Right lobe of liver (tissue), 6 donors: ENCODE measurements at regions not wholly inside any gene's neighbourhood (a gene's known extent, or its start where the extent isn't known, plus 50 kb on each side); places are given as distances from the start of the nearest gene placed in this dataset.

ENCODE experiments used
- ATAC-seq, 4 donors: fragments of 200-7000 bp; cut with Tn5 transposase; one replicate each; pipeline ENCODE4 v1.9.1; 2020; ENCODE audit warnings: mild to moderate bottlenecking in 4 of 4, moderate library complexity in 4 of 4
- DNase-seq, 3 donors: peaks; one replicate each; pipeline ENCODE4 v3.0.0-alpha.2; 2020
- H3K27ac ChIP-seq, 3 donors: fragments of 200-600 bp; one replicate each; pipeline ENCODE4 v1.8.0; 2022
- H3K27me3 ChIP-seq, 2 donors: fragments of 200-600 bp; one replicate each; pipeline ENCODE4 v1.8.0; 2022
- H3K36me3 ChIP-seq, 4 donors: fragments of 200-600 bp; sonication (generic) in 1 of 4; one replicate each; pipeline versions ENCODE4 v1.5.1 to v1.8.0; 2017 to 2022; ENCODE audit warnings: control low read depth in 1 of 4
- H3K4me1 ChIP-seq, 4 donors: fragments of 200-600 bp; sonication (generic) in 1 of 4; one replicate each; pipeline versions ENCODE4 v1.5.1 to v1.8.0; 2017 to 2022; ENCODE audit warnings: control low read depth in 1 of 4
- H3K4me3 ChIP-seq, 3 donors: fragments of 200-600 bp; one replicate each; pipeline ENCODE4 v1.8.0; 2022
- H3K9me3 ChIP-seq, 4 donors: fragments of 200-600 bp; sonication (generic) in 1 of 4; one replicate each; pipeline versions ENCODE4 v1.5.1 to v1.8.0; 2017 to 2022; ENCODE audit warnings: control low read depth in 1 of 4
- POLR2A ChIP-seq: fragments of 450-650 bp; IDR thresholded peaks from one replicate; pipeline ENCODE4 v1.6.1; 2017; ENCODE audit warnings: antibody characterized with exemption, mild to moderate bottlenecking
- WGBS: methylation state at CpG from one replicate; pipeline ENCODE4 v1.1.6; 2018; ENCODE audit warnings: low coverage, low lambda C conversion rate; ENCODE audit not compliant: insufficient coverage; ENCODE audit errors: missing lambda C conversion rate; 5-methylcytosine and 5-hydroxymethylcytosine counted together
- intact Hi-C, 2 donors: fragments of 100-400 bp; cut with DNase I; formaldehyde crosslinking; loops; one replicate each; pipeline versions ENCODE4 v1.11.2 to v1.14.1; 2022
- TF ChIP-seq, protein P1 (sequence below), 4 donors: fragments of 200-600 bp in 3 of 4; fragments of 450-650 bp in 1 of 4; IDR thresholded peaks; one replicate each; pipeline versions ENCODE4 v1.5.1 to v1.8.0; 2016 to 2022; ENCODE audit warnings: antibody characterized with exemption in 4 of 4, mild to moderate bottlenecking in 2 of 4
- donor health status: DM: no; HTN: yes; CAD: no.
- donor health status: DM: no; HTN: no; CAD: no.
- donor health status: DM: no; HTN: no; CAD: no.
- donor health status: DM: no; HTN: yes; CAD: no.
- donor health status: DM: no; HTN: yes; CAD: no.

DNA sequence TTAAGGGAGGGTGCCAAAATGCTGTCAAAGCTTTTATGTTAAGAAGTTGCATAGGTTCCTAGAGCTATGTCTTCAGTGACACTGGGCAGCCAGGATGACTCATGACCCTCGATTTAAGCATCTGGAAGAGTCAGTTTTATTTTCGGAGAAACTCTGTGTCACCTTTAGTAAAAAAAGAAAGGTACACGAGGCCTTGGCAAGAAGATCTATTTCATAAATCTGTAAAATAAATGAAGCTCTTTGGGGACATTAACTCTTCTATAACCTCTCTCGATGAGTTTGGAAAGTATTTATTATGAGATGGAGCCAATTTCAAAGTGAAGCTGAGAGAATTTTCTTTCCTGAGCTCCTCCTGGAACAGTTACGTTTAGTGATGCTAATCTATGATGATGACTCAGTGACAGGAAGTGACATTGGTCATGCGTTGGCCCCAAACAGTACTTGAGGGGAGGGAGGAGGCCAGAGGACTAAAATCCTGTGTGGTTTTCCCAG, 156.5 kb downstream of the HLX start:
- no peak for DNase-seq
- peak in 1 of 4 donors; percentile 62 for ATAC-seq
- WGBS: 35% methylated on average over 6 of the region's 6 CpGs
- Histone ChIP-seq H3K27me3 (no peaks in the 10 kb centered on the region), H3K4me3 (no peak overlapping the region), H3K36me3 (no peaks in the 10 kb centered on the region), H3K27ac (no peak overlapping the region), H3K4me1 (peaks cover 0 to 3% (median 0%) of the 10 kb centered on the region in 4 donors), H3K9me3 (no peaks in the 10 kb centered on the region)
- intact Hi-C loops: no loop called here
- TF ChIP-seq, protein P1, sequence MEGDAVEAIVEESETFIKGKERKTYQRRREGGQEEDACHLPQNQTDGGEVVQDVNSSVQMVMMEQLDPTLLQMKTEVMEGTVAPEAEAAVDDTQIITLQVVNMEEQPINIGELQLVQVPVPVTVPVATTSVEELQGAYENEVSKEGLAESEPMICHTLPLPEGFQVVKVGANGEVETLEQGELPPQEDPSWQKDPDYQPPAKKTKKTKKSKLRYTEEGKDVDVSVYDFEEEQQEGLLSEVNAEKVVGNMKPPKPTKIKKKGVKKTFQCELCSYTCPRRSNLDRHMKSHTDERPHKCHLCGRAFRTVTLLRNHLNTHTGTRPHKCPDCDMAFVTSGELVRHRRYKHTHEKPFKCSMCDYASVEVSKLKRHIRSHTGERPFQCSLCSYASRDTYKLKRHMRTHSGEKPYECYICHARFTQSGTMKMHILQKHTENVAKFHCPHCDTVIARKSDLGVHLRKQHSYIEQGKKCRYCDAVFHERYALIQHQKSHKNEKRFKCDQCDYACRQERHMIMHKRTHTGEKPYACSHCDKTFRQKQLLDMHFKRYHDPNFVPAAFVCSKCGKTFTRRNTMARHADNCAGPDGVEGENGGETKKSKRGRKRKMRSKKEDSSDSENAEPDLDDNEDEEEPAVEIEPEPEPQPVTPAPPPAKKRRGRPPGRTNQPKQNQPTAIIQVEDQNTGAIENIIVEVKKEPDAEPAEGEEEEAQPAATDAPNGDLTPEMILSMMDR (IDR thresholded peaks at IDR 0.05): no peak
- no peak for TF ChIP-seq POLR2A

DNA sequence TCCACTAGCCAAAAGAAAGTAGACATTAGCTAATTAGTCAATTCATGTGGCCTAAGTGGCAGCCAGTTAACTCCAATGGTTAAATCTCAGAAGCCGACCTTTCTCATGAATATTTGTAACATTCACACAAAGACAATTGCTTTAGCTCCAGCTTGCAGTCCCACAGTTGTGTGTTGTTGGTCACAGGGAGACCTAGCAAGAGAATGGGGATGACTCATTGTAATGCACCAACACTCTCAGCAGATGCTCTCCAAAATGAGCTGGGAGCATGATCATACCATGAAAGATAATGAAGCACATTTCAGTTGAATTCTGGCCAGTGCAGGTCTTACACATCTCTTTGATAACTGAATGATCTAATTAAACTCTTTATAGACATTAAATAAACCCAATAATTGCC, 160.4 kb downstream of the HLX start:
- 86% methylated on average over 1 of the region's 1 CpG for WGBS
- intact Hi-C loops: no loop called here
- DNase-seq: no peak
- peaks cover 0 to 8% (median 0%) of the 10 kb centered on the region in 4 donors for H3K4me1 ChIP-seq
- no peaks in the 10 kb centered on the region for H3K27me3 ChIP-seq
- no peaks in the 10 kb centered on the region for H3K9me3 ChIP-seq
- no peak for ATAC-seq
- TF ChIP-seq, protein P1 (IDR thresholded peaks at IDR 0.05): no peak
- no peak for TF ChIP-seq POLR2A
- H3K4me3 ChIP-seq: no peak overlapping the region
- no peaks in the 10 kb centered on the region for H3K36me3 ChIP-seq
- H3K27ac ChIP-seq: no peak overlapping the region

DNA sequence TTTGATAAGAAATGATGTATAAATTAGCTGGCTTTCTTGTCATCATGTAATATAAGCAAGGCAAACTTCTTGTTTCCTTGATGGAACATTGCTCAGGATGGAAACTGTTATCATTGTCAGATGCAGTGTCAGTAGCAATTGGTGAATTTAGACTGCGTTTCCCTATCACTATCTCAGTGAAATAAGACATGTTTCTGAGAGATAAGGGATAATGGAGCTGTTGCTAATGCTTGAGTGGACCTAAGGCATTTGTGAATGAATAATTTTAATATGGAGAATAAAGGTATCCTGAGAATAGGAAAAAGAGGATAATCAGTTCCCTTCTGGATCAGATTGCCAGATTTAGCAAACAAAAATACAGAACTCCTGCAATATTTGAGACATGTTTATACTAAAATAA, 160.9 kb downstream of the HLX start:
- Histone ChIP-seq H3K9me3 (no peaks in the 10 kb centered on the region), H3K36me3 (no peaks in the 10 kb centered on the region), H3K27me3 (no peaks in the 10 kb centered on the region), H3K4me1 (peaks cover 0 to 8% (median 0%) of the 10 kb centered on the region in 4 donors), H3K4me3 (no peak overlapping the region), H3K27ac (no peak overlapping the region)
- no peak for ATAC-seq
- TF ChIP-seq, protein P1 (IDR thresholded peaks at IDR 0.05): no peak
- TF ChIP-seq POLR2A: no peak
- DNase-seq: no peak
- intact Hi-C loops: no loop called here
- WGBS: 84% methylated on average over 1 of the region's 1 CpG

DNA sequence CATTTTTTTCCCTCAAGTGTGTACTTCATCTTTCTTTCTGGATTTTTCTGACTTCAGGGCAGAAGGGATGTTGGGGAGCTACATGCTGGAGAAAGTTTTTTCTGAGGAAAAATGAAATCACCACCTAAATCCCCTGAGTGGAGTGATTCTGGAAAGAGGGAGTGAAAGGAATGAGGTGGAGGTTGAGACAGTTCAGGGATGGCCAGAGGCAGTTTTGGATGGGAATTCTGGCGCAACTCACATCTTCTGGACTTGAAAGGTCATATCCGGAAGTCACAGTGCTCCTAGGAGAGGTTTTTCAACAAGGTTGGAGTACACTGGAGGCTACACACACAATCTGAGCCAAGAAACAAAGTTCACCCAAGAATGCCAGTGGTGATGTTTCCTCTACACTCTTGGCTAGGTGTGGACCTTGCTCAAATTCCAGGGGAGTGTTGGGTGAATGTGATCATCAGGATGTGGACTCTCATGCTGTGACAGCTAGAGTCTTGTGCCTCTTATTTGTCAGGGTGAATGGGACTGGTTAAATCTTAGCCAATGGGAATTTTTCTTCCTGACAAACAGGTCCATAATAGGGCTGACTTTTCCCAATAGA, 161.5 kb downstream of the HLX start:
- intact Hi-C loops: no loop called here
- Histone ChIP-seq H3K36me3 (no peaks in the 10 kb centered on the region), H3K27me3 (no peaks in the 10 kb centered on the region), H3K4me3 (no peak overlapping the region), H3K27ac (no peak overlapping the region), H3K9me3 (no peaks in the 10 kb centered on the region), H3K4me1 (peaks cover 0 to 8% (median 0%) of the 10 kb centered on the region in 4 donors)
- DNase-seq (no peak), ATAC-seq (peak; percentile 68 to 98 (median 88))
- WGBS: 71% methylated on average over 1 of the region's 2 CpGs
- no peak for TF ChIP-seq POLR2A
- TF ChIP-seq, protein P1 (IDR thresholded peaks at IDR 0.05): no peak
